Suprapubic skin (tissue), 3 donors: ENCODE measurements at regions not wholly inside any gene's neighbourhood (a gene's known extent, or its start where the extent isn't known, plus 50 kb on each side); places are given as distances from the start of the nearest gene placed in this dataset.

ENCODE experiments used
- EP300 ChIP-seq: sonication (generic); formaldehyde crosslinking; IDR thresholded peaks from one replicate; pipeline ENCODE4 v1.6.1; 2017; ENCODE audit warnings: antibody characterized with exemption
- TF ChIP-seq, protein P1 (sequence below), 2 donors: fragments of 200-600 bp in 1 of 2; fragments of 450-650 bp in 1 of 2; sonication (generic) in 1 of 2; IDR thresholded peaks; one replicate each; pipeline ENCODE4 v1.5.1; 2016 to 2019; ENCODE audit warnings: antibody characterized with exemption in 2 of 2, mild to moderate bottlenecking in 1 of 2, moderate library complexity in 1 of 2

DNA sequence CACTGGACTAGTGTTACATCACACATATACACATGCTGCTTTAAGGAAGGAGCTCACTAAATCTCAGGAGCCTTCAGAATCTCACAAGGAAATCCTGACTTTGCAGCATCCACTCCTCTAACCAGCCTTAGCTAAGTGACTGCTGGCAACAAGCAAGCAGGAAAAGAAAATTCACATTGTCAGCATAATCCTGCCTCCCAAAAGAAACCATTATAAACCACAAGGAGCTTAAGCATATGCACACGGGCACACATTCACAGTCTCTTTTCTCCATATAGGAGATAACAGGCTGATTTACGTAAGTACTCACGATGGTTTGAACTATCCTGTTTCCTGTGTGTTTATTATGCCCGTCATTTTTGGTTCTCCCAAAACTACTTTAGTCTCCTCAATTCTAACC lies 136.3 kb downstream of the TMEM144 start:
- TF ChIP-seq, protein P1, sequence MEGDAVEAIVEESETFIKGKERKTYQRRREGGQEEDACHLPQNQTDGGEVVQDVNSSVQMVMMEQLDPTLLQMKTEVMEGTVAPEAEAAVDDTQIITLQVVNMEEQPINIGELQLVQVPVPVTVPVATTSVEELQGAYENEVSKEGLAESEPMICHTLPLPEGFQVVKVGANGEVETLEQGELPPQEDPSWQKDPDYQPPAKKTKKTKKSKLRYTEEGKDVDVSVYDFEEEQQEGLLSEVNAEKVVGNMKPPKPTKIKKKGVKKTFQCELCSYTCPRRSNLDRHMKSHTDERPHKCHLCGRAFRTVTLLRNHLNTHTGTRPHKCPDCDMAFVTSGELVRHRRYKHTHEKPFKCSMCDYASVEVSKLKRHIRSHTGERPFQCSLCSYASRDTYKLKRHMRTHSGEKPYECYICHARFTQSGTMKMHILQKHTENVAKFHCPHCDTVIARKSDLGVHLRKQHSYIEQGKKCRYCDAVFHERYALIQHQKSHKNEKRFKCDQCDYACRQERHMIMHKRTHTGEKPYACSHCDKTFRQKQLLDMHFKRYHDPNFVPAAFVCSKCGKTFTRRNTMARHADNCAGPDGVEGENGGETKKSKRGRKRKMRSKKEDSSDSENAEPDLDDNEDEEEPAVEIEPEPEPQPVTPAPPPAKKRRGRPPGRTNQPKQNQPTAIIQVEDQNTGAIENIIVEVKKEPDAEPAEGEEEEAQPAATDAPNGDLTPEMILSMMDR (IDR thresholded peaks at IDR 0.05), result no peak
- no peak for TF ChIP-seq EP300
